ENCODE measurements at regions not wholly inside any gene's neighbourhood (a gene's known extent, or its start where the extent isn't known, plus 50 kb on each side); places are given as distances from the start of the nearest gene placed in this dataset.
A peak's percentile ranks its signal among the peaks of the same experiment; 100 is the strongest.

DNA sequence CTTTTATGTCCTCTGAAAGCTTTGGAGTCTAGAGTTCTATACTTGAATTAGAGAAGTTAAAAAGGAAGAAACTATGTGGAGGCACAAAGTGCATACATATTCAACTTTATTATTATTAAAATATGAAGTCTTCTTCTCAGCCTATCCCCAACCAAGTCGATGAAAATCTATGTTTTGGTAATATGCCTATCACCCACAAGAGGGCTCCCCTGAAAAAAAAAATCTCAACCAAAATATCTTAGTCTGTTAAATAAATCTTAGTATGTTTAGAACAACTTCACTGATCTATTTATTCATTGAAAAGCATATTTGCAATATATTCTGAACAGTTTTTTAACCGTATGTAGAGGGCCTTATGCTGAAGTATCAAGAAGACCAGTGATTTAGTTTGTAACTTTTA is 804.5 kb downstream of the TDRD15 start:
- Mint-ChIP-seq H3K4me1 (ENCODE audit: low read depth, unreplicated experiment) (no peaks in the 10 kb centered on the region), H3K4me3 (ENCODE audit: unreplicated experiment) (no peak overlapping the region), H3K27me3 (ENCODE audit: insufficient read depth, unreplicated experiment) (peaks cover 5% of the 10 kb centered on the region), H3K9me3 (ENCODE audit: unreplicated experiment) (peaks cover 10% of the 10 kb centered on the region), H3K36me3 (ENCODE audit: insufficient read depth, unreplicated experiment) (no peaks in the 10 kb centered on the region), H3K27ac (ENCODE audit: unreplicated experiment) (no peak overlapping the region)
- intact Hi-C loops (cut with micrococcal nuclease; ENCODE audit: unreplicated experiment) = loop anchor here (1.0 to 10.0 kb wide), 2 partner anchors 197 to 308 kb away; no protein-coding TSS in a partner anchor
- no peaks in the 10 kb centered on the region for H3K27me3 ChIP-seq (replicated peaks; ENCODE audit: control insufficient read depth, insufficient read depth, low read length)
- H3K9me3 ChIP-seq = no peaks in the 10 kb centered on the region
- ChIA-PET CTCF (no interaction called here), POLR2A (no interaction called here)
- TF ChIP-seq, protein P1, sequence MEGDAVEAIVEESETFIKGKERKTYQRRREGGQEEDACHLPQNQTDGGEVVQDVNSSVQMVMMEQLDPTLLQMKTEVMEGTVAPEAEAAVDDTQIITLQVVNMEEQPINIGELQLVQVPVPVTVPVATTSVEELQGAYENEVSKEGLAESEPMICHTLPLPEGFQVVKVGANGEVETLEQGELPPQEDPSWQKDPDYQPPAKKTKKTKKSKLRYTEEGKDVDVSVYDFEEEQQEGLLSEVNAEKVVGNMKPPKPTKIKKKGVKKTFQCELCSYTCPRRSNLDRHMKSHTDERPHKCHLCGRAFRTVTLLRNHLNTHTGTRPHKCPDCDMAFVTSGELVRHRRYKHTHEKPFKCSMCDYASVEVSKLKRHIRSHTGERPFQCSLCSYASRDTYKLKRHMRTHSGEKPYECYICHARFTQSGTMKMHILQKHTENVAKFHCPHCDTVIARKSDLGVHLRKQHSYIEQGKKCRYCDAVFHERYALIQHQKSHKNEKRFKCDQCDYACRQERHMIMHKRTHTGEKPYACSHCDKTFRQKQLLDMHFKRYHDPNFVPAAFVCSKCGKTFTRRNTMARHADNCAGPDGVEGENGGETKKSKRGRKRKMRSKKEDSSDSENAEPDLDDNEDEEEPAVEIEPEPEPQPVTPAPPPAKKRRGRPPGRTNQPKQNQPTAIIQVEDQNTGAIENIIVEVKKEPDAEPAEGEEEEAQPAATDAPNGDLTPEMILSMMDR (IDR thresholded peaks at IDR 0.05; ENCODE audit: insufficient read depth in 1 of 2, low read depth in 1 of 2, low read length in 1 of 2, severe bottlenecking in 1 of 2, unreplicated experiment in 1 of 2) = peak; percentile 20 to 25
- no peak for DNase-seq
- no peaks in the 10 kb centered on the region for H3K4me1 ChIP-seq
- no peak overlapping the region for H3K4me3 ChIP-seq (ENCODE audit: low read depth, low read length)
- no TSS peak for BruUV-seq (replicated peaks)
- no peaks in the 10 kb centered on the region for H3K36me3 ChIP-seq (ENCODE audit: control insufficient read depth, insufficient read depth, low read length)

DNA sequence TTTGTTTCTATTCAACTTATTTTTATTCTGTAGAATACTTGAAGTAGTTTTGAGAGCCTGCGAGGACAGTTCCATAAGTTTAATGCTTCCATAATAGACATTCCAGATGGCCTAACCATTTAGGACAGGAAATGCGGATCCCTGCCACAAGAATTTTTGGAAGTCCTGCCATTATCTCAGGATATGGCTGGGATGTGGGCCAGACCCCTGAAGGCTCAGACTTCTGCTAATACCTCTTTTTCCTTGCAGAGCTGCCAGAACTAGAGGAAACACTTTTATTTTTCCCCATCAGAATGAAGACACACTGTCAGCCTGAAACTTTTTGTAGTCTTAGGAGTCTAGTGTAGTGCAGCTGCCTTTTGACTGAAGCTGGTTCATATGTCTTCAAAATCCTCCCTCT is 806.5 kb downstream of the TDRD15 start:
- POLR2A ChIA-PET = no interaction called here

DNA sequence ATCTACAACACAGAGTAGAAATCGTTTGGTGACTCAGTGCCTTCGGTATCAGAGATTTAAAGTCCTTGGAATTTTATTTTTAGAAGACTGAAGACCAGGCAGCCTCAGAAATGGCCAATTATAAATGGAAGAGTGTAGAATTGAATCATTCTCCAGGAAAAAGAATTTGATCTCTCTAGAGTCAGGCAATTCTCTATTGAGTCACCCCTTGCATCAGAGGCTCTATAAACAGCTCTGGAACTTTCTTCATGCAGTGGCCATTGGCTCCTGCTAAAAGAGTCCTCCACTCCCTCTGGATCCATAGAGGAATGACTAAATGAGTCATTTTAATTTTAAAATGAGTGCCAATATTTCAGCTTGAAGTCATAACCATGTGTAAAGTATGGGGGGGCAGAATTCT is 816.2 kb downstream of the TDRD15 start:
- Mint-ChIP-seq H3K4me3 (ENCODE audit: unreplicated experiment) (no peak overlapping the region), H3K27me3 (ENCODE audit: insufficient read depth, unreplicated experiment) (no peaks in the 10 kb centered on the region), H3K9me3 (ENCODE audit: unreplicated experiment) (no peaks in the 10 kb centered on the region), H3K36me3 (ENCODE audit: insufficient read depth, unreplicated experiment) (no peaks in the 10 kb centered on the region), H3K27ac (ENCODE audit: unreplicated experiment) (no peak overlapping the region), H3K4me1 (ENCODE audit: low read depth, unreplicated experiment) (no peaks in the 10 kb centered on the region)
- Histone ChIP-seq H3K36me3 (ENCODE audit: control insufficient read depth, insufficient read depth, low read length) (no peaks in the 10 kb centered on the region), H3K9me3 (no peaks in the 10 kb centered on the region), H3K4me3 (ENCODE audit: low read depth, low read length) (no peak overlapping the region), H3K27me3 (replicated peaks; ENCODE audit: control insufficient read depth, insufficient read depth, low read length) (no peaks in the 10 kb centered on the region), H3K4me1 (no peaks in the 10 kb centered on the region)
- TF ChIP-seq, protein P1 (IDR thresholded peaks at IDR 0.05; ENCODE audit: insufficient read depth in 1 of 2, low read depth in 1 of 2, low read length in 1 of 2, severe bottlenecking in 1 of 2, unreplicated experiment in 1 of 2) = no peak
- ChIA-PET POLR2A (no interaction called here), CTCF (no interaction called here)
- DNase-seq = no peak
- BruUV-seq (replicated peaks) = no TSS peak
- intact Hi-C loops (cut with micrococcal nuclease; ENCODE audit: unreplicated experiment) = no loop called here

More for the DNA sequence above, 806.5 kb downstream of the TDRD15 start:
- TF ChIP-seq, protein P1 (IDR thresholded peaks at IDR 0.05; ENCODE audit: insufficient read depth in 1 of 2, low read depth in 1 of 2, low read length in 1 of 2, severe bottlenecking in 1 of 2, unreplicated experiment in 1 of 2) = no peak
- H3K27ac Mint-ChIP-seq (ENCODE audit: unreplicated experiment) = no peak overlapping the region
- intact Hi-C loops (cut with micrococcal nuclease; ENCODE audit: unreplicated experiment) = no loop called here
- no peak overlapping the region for H3K4me3 ChIP-seq (ENCODE audit: low read depth, low read length)
- H3K4me1 ChIP-seq = no peaks in the 10 kb centered on the region
- H3K36me3 Mint-ChIP-seq (ENCODE audit: insufficient read depth, unreplicated experiment) = no peaks in the 10 kb centered on the region
- H3K27me3 ChIP-seq (replicated peaks; ENCODE audit: control insufficient read depth, insufficient read depth, low read length) = no peaks in the 10 kb centered on the region
- H3K36me3 ChIP-seq (ENCODE audit: control insufficient read depth, insufficient read depth, low read length) = no peaks in the 10 kb centered on the region
- peaks cover 8% of the 10 kb centered on the region for H3K9me3 Mint-ChIP-seq (ENCODE audit: unreplicated experiment)
- H3K4me1 Mint-ChIP-seq (ENCODE audit: low read depth, unreplicated experiment) = no peaks in the 10 kb centered on the region
- H3K4me3 Mint-ChIP-seq (ENCODE audit: unreplicated experiment) = no peak overlapping the region
- CTCF ChIA-PET = no interaction called here
- no peak for DNase-seq
- no TSS peak for BruUV-seq (replicated peaks)
- peaks cover 5% of the 10 kb centered on the region for H3K27me3 Mint-ChIP-seq (ENCODE audit: insufficient read depth, unreplicated experiment)
- no peaks in the 10 kb centered on the region for H3K9me3 ChIP-seq

All from Caco-2 (cell line).